GM18505 (cell line): ENCODE measurements at regions not wholly inside any gene's neighbourhood (a gene's known extent, or its start where the extent isn't known, plus 50 kb on each side); places are given as distances from the start of the nearest gene placed in this dataset.

Experiments
- ATAC-seq: cut with Tn5 transposase; IDR thresholded peaks from one replicate; pipeline ENCODE4 v1.9.1; 2021; ENCODE audit not compliant: unreplicated experiment
- POLR2A ChIP-seq: IDR thresholded peaks from 4 replicates; pipeline ENCODE4 v1.6.1; 2011; ENCODE audit warnings: borderline replicate concordance; ENCODE audit not compliant: insufficient read depth, insufficient read length; ENCODE audit errors: extremely low read depth

DNA sequence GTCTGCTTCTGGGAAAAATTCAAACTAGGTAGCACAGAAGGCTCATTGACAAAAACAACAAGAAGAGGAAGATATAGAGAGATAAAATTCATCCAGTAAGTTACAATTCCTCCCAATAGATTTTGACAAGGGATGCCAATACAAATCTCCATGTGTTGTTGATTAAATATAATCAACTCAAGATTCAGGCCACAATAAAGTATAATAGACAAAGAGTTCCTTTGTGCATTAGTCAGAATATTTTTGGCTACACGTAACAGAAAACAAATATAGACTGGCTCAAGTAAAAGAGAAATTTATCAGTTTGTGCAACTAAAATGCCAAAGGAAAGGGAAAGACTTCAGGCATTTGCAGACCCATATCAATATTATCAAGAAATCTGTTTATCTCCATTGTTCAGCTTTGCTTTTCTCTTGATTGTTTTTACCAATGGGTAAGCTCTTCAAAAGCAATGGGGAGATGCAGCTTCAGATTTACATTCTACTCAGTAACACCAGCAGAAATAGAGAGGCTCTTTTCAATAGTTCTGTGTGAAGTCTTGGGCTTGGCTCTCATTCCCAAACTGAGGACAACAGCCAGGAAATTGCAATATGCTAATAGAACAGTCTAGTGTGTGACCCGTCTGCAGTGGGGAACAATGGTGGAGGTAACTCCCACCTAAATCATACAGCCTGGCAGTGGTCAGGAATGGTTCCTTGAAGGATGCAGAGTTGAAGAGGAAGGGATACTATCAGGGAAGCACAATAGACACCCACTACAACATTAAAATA is 77.6 kb upstream of the PROK2 start:
- ATAC-seq: no peak
- TF ChIP-seq POLR2A: no peak

DNA sequence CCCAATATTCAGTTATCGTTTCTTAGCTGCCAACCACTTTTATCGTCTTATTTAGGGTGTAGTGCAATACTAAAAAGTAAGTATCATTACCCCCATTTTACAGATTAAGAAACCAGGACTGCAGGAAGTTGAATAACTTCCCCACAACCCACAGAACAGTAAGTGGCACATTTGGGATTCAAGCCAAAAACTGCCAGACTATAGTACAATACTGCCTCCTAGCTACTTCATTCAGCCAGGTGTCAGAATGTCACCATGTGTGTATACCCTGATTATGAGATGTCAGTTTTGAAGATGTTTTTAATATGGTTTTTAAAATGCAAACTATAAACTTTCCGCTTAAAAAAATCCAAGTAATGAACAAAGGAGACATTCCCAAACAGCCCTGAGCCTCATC is 74.2 kb upstream of the PROK2 start:
- no peak for TF ChIP-seq POLR2A
- ATAC-seq: no peak

DNA sequence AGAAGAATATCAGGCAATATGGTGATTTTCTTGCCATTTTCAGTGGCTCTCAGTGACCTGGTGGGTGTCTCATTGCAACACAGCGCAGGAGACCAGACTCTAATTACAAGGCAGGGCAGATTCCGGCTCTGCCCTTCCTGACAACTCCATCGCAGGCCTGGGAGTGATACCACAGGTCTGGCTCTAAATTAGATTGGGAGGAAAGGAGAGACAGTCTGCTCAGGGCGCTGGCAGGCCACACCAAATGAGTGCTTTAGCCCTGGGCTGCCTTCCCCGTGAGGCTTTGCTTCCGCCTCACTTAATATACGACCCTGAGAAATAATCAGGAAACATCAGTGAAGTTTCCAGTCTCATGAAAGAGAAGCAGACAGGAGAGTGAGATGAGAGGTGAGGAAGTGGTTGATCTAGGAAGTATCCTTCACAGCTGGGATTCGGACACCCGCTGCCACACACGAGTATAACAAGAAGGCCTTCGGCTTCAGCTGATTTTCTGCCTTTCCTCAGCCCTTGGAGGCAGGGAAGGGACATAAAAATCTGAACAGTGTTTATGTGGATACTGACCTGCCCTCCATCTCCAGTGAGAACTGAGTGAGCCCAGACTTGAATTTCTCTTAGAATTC is 73.7 kb upstream of the PROK2 start:
- no peak for ATAC-seq
- no peak for TF ChIP-seq POLR2A

DNA sequence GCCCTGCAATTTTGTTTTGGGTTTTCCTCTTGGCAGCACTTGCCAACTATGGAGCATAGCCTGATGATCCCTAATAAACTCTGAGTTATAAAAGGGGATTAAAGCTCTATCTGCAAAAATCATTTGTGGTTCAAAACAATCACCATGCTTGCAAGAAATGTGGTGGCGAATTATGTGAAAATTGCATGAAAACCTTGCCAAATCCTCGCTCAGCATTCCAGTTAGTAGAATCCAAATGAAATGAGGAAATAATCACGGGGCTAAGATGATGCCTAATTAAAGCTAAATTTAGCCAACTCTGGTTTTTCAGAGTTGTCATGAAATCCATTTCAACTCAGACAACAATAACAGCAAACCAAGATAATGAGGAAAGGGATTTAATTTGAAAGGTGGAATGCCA is 73.0 kb upstream of the PROK2 start:
- ATAC-seq: no peak
- no peak for TF ChIP-seq POLR2A

DNA sequence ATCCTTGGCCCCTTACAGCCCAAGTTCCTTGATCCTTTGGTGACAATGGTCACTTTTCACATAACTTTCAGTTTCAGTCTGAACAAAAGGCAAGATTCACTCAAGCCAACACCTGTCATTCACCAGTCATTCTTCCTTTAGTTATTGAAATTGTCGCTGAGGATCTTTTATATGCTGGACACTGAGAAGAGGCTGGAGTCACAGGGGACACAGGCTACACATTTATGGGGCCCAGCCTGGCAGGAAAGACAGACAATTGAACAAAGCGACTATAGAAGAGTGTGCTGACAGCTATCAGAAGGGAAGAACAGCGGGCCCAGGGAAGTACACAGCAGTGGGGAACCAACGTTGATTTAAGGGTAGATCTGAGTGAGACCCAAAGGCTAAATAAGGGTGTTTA is 69.8 kb upstream of the PROK2 start:
- ATAC-seq: no peak
- TF ChIP-seq POLR2A: no peak

DNA sequence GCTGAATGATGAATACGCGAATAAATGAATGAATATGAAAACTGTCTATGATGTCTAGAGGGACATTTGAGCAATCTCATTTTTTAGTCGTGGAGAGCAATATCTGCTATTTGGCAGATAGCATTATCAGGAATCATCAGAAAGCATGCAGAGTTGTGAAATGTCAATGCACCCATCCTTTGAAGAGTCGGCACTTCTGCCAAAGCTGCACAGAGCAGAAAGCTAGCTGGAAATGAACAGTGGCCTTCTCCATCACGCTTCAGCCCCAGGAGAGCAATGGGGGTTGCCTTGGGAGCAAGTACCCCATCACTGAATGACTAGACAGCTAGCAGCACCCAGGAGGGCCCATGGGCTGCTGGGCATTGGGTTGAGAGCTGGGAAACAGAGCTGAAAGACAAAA is 69.1 kb upstream of the PROK2 start:
- ATAC-seq: no peak
- TF ChIP-seq POLR2A: no peak

DNA sequence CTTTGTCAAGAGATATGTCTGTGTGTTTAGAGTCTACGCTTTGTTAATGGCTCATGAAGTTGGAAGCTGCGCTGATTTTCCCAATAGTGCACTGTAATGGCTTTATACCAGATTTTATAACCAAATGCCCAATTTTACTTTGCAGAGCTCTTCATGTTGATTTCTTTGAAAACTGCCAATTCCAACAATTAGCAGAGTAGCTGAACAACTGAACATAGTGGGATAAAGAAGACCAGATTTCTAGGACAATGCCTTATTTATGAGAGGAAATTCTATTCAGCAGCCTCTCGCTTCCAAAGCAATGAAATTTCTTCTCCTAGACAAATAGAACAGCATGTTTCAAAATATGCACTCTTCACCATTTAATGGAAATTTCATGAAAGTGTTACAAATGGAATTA is 66.9 kb upstream of the PROK2 start:
- TF ChIP-seq POLR2A: no peak
- no peak for ATAC-seq

DNA sequence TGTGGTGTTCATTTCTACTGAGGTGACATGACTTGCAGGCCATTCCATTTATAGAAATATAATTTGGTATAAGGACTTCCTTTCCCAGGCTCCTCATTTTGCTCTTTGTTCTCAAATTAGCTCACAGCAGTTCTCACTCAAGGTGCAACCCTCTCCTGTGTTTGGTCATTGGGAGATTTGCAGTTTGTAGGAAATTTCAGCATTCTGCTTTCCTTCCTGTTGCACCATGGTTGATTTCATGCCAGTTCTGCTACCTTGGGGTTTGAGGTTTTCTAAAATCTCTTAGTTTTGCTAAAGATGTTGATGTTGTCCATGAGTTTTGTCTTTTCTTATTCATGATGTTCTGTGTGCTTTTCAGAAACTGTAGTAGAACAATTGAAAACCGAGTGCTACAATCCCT is 65.7 kb upstream of the PROK2 start:
- ATAC-seq: no peak
- TF ChIP-seq POLR2A: no peak

DNA sequence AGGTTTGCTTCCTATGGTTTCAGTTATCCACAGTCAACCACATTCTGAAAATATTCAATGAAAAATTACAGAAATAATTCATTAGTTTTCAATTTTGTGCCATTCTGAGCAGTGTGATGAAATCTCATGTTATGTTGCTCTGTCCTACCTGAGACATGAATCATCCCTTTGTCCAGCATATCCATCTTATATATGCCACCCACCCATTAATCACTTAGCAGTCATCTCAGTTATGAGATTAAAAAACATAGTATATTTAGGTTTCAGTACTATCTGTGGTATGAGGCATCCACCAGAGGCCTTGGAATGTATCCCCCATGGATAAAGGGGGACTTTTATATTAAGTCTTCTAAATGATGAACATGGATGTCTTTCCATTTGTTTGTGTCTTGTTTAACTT is 64.7 kb upstream of the PROK2 start:
- no peak for TF ChIP-seq POLR2A
- ATAC-seq: no peak

DNA sequence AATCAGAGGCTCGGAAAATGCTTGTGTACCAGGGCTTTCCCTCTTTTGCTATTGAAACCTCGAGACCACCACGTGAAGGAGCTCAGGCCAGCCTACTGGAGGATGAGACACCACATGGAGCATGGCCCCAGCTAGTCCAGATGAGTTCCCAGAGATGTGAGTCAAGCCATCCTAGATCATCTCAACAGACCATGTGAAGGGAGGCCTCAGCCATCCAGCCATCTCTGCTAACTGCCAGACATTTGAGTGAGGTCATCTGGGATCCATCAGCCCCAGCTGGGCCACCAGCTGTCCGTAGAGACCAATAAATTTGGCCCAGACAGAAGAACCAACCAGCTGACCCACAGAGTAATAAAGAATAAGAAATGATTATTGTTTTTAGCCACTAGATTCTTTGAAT is 62.8 kb upstream of the PROK2 start:
- ATAC-seq: no peak
- no peak for TF ChIP-seq POLR2A

DNA sequence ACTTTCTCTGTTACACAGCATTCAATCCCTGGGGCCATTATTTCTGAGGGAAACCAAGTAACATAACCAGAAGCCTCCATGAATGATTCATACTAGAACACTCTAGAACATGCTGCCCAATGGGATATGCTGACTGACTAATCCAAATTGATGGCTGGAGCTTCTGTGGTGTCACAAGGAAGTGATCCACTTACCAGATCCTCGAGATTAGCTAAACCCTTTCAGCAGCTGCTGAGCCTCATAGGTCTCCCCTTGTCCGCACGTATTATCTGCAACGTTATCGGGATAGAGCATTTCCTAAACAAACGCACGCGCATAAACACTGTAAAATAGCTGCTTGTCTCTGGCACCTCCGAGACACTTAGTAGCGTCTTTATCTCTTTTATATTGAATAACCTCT is 61.2 kb upstream of the PROK2 start:
- no peak for TF ChIP-seq POLR2A
- ATAC-seq: no peak

DNA sequence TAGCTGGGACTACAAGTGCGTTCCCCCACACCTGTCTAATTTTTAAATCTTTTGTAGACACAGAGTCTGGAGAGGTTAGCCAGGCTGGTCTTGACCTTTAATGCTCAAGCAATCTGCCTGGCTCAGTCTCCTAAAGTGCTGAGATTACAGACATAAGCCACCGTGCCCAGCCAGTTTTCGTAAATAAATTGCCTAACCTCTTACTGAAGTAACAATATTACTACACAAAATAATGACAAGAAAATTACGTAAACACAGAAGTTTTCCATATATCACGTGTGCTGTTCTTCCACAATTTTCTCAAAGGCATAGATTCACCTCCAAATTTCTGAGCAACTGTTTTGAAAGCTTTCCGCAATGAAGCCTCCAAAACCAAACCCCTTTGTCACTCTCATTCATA is 58.1 kb upstream of the PROK2 start:
- ATAC-seq: no peak
- TF ChIP-seq POLR2A: no peak

DNA sequence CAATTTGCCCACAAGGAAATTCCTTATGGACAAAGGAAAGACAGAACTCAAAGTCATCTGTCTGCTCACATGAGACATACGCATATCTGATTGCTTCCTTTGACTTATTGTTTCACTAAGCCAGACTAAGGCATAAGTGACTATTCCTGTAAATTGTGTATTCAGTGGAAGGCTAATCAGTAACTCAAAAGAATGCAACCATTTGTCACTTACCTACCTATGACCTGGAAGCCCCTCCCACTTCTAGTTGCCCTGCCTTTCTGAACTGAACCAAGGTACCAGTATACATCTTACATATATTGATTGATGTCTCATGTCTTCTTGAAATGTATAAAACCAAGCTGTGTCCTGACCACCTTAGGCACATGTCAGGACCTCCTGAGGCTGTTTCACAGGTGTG is 53.5 kb upstream of the PROK2 start:
- ATAC-seq: no peak
- TF ChIP-seq POLR2A: no peak
